Astrocyte of the hippocampus (primary cell): ENCODE measurements at regions not wholly inside any gene's neighbourhood (a gene's known extent, or its start where the extent isn't known, plus 50 kb on each side); places are given as distances from the start of the nearest gene placed in this dataset.
A peak's percentile ranks its signal among the peaks of the same experiment; 100 is the strongest.

Experiments
- DNase-seq: peaks from one replicate; pipeline ENCODE4 v3.0.0; 2011; ENCODE audit warnings: low read depth, low spot score

DNA sequence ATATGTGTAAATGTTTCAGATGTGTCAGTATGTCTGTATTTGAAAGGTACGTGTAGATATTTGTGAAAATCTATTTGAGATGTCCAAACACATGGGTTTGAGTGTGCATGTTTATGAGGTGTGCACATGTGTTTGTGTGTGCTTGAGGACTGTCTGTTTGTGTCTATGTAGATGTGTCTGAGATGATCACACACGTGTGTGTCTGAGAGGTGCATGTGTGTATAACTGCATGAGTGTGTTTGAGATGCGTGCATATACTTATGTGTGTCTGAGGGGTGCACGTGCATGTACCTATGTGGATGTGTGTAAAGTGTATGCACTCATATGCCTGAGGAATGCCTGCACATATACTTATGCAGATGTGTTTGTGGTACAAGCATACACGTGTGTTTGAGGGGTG, 584.4 kb downstream of the BUD13 start:
- DNase-seq: no peak

DNA sequence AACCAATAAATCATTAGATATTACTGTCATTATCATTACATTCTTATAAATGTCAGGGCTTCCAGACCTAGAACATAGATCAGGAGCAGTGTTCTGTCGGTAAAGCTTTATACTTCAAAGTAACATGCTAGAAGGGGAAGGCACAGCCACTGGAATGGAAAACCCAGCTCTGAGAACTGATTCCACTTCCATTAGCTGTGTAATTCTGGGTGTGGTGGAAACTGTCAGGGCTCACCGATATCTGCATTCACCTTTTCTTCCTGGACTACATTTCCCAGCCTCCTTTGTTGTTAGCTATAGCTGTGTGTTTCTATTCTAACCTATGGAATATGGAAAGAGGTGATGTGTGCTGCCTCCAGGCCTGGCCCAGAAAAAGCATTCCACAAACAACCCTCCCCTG, 585.8 kb downstream of the BUD13 start:
- DNase-seq: no peak

DNA sequence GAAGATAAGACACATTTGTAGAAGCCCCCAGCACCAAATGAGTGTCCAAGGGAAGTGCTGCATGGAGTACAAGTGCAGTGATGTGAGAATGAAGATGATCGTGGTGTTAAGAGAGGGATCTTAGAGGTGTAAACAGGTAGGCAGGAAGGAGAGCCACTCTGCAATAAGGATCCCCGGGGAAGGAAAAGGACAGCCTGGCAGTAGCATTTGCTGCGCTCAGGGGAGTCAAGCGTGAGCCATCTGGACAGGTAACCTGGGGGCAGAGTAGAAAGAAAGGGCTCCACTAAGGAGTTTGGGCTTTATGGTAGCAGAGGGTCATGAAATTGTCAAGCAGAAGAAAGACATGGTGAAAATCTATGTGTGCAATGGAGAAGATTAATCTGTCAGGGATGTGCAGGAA, 587.2 kb downstream of the BUD13 start:
- DNase-seq: no peak

DNA sequence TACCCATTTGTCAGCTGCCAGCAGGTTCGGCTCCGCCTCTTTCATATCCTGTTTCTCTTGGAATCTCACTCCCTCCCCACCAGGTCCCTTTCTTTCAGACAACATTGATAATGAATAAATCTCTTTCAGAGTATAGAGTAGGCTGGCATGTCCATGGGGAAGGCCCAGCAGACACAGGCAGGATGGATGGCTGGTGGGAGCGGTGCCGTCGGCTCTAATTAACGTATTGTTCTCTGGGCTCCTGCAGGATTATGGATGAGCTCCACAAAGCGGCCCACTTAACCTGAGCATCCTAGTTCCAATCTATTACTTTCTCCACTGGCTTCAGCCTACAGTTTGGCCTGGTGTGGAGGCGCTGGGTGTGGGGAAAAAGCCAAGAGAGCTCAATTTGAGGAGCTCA, 588.0 kb downstream of the BUD13 start:
- no peak for DNase-seq

DNA sequence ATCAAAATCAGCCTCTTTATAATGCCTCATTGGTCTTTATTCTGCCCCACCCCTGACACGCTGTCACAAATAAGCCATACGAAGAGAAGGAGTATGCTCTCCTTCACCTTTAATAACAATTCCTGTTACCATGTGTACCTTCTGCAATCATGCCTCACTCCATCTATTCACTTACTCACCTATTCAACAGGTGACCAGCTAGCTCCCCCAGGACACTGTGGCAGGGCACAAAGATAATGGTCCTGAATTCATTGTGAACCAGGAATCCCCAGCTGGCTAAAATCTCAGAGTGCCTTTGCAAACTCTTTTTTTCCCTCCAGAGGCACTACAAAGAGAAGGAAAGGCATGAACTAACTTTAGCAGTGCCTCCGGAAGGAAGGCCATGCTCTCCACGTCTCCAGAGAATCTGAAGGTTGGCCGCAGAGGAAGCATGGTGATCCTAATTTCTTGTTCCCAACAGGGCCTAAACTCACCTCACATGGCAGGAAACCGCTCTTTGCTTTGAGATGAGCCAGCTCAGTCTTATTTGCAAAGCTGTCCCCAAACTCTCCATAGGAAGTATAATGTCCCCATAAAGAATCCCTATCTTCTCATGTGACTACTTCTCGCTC, 590.3 kb downstream of the BUD13 start:
- no peak for DNase-seq

DNA sequence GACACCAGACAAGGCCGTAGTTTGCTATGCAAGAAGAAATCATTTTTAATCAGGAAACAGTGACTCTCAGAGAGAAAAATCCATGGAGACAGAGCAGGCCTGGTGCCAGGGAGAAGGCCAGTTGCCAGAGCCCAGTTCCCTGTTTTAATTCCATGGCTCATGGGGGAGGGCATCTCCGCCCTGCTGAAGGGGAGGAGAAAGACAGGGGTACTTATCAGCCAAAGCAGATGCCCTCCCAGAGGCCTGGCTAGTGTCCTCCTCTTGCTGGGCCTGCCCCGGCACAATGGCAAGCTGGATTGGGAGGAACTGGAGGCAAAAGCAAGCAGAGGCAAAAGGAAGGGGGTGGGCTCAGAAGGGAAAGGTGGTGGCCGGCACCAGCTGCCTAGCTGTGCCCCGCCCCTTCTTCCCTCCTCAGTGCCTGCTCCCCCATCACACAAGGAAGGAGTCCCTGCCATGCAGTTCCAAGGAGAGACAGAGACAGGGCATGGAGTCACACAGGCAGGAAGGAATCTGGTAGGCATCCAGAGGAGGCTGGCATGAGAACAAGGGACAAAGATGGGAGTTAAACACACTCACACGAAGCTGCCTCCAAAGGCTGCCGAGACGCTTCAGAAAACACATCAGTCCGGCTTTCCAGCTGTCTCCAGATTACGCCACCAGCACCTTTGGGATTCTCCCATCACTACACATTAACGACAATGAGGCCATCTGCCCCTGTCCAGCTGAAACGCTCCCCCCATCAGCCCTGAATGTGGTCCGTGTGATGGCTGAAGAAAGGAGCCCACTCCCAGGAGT, 591.8 kb downstream of the BUD13 start:
- peak; percentile 64 for DNase-seq

DNA sequence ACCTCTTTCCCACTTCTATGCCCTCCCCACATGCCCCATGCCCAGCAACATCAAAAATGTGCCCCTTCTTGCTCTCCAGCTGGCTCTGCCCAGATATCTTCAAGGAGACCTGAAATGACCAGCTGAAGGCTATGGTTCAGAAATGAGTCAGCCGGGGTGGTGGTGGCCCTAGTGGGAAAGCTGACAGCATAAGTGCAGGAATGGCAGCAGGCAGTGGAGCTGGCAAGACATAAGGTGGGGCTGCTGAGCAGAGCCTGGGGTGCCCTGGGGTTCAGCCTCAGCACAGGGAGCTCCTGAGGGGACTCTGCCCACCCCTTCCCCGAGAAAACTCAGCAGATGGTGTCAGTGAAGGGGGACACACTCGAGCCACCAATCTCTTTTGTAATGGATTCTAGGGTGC, 593.4 kb downstream of the BUD13 start:
- DNase-seq: no peak

DNA sequence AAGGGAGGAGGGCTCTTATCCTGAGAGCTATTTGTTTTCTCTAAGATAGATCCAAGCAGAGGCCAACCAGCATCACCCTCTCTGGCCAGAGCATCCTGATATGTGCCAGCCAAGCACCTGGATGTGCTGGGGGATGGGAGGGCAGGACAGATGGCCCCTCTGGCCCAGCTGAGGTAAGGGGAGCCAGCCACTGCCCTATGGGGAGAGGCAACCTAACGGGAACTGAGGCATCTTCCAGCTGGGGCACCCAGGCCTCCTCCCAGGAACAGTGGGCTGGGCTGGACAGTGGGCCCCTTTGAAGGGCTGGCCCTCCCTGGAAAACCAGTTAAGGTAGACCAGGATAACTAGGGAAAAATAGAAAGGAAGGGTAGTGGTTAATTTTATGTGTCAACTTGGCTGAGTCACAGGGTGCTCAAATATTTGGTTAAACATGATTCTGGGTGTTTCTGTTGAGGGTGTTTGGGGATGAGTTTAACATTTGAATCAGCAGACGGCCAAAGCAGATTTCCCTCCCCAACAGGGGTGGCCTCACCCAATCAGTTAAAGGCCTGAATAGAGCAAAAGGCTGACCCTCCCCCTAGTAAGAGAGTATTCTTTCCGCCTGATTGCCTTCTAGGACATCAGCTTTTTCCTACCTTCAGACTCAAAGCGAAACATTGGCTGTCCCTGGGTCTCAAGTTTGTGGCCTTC, 595.1 kb downstream of the BUD13 start:
- no peak for DNase-seq

DNA sequence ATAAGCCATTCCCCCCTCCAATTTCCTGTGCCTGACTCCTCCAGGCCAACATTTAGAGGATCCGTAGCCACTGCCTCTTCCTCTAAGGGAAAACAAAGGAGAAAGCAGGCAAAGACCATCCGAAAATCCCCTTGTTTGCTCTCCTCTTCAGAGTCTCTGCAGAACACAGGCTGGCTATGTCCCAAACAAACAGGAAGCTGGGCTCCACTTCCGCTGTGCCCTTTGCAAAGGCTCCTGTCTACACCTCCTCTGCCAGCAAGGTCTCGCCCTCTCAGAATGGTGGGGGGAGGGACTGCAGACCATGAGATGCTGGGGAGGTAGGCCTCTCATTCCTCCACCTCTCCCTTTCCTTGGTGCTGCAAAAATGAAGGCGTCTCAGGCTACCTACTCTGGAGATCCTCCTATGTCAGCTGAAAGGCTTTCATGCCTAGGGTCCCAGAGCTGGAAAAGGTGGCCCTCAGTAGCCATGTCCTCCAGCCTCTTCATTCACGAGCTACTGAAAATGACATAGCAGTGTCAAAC, 596.2 kb downstream of the BUD13 start:
- no peak for DNase-seq

DNA sequence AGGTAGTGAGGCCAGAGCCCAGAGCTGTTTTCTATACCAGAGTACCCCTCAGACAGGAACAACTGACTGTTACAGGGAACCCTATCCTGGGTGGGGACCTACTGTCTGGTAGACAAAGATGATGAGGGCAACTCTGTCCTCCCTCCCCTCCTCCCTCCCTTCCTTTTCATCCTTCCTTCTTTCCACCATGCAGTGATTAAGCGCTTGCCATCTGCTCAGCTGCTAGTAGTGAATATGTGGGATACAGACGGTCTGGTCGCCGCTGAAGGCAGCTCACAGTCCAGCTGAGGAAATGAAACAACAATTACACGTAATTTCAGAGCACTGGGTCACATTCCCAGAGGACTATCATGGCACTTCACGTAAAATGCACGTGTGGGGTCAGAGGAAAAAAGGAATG, 597.1 kb downstream of the BUD13 start:
- no peak for DNase-seq

DNA sequence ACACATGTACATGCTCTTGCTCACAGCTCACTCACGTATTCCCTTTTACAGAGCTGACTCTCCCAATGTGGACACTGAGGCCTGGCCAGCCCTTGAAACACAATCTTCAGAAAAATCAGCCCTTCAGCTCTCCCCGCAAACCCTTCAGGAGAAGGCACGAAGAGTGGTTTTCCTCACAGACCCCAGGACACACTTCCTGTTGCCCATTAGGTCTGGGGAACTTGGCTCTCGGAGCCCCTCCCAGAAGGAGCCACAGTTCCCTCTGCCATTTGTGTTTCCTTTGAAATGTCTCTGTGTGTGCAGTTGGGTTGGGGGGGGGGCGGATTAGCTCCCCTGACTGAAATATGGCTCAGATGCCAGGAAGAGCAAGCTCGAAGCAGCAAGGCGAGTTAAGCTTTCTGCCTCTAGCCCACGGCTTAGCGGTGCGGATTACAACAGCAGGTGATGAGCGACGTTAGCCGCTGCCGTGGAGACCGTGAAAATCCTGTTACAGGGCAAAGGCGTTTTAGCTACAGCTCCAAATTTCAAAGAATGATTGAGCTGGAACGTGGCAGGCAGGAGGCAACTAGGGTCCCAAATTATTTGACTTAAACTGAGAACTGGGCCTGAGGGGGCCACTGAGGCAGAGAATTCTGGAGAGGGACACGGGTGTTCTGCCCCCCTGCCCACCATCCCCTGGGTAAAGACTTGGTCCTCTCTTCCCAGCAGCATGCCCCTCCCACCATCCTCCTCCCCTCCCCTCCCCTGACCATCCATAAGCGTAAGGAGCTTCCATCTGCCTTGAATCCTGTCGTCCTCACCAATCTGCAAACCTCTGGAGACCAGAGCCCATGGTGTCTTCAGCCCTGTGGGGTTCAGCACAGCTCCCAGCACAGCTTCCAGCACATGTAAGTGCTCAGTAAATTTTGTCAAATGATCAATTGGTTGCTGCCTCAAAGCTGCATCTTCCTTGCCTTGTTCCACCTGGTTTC, 598.6 kb downstream of the BUD13 start:
- no peak for DNase-seq

DNA sequence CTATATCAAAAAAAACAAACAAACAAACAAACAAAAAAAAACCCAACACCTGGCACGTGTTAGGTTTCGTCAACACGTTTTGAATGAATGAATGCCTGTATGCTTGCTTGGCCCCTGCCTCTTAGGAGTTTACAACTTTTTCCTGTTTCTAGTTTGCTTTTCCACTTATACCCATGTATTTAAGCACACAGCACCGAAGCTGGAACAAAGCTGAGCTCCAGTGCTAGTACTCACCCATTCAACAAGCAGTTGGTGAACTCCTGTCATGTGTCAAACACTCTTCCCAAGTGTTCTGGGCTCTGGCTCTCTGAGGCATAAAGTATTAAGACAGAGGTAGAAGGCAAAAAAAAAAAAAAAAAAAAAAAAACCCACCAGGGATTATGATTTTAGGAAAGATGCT, 599.3 kb downstream of the BUD13 start:
- DNase-seq: no peak

DNA sequence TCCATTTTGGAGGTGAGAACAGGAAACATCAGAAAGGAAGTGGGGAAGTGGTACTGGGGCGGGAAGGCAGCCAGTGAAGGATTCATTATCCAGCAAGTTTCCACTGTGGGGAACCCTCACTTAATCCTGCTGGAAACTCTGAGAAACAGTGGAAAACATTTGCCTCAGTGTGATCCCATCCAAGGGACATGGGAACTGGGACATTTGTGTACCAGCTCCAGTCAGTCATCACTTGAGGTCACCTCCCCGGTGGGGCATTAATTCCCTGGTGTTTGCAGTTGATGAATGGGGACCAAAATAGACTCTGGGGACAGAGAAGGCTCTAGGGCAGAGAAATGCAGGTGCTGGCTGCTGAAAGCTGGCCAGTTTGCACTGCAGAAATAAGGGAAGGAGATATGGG, 599.9 kb downstream of the BUD13 start:
- no peak for DNase-seq

DNA sequence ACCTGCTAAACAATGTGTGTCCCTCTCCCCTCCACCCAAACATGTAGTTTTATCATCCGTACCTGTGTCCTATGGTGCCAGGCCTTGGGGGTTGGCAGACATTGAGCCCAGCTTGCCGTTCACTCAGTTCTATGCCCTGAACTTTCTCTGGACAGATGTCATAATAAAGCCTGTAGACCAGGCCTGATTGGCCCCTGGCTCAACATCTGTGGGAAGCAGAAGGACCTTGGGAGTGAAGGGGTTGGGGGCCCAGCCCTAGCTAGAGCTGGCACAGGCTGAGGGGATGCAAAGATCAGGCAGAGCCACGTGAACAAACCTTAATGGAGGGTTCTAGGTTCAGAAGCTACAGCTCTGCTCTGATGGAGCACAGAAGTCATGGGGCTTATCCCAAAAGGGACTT, 600.6 kb downstream of the BUD13 start:
- DNase-seq: no peak

DNA sequence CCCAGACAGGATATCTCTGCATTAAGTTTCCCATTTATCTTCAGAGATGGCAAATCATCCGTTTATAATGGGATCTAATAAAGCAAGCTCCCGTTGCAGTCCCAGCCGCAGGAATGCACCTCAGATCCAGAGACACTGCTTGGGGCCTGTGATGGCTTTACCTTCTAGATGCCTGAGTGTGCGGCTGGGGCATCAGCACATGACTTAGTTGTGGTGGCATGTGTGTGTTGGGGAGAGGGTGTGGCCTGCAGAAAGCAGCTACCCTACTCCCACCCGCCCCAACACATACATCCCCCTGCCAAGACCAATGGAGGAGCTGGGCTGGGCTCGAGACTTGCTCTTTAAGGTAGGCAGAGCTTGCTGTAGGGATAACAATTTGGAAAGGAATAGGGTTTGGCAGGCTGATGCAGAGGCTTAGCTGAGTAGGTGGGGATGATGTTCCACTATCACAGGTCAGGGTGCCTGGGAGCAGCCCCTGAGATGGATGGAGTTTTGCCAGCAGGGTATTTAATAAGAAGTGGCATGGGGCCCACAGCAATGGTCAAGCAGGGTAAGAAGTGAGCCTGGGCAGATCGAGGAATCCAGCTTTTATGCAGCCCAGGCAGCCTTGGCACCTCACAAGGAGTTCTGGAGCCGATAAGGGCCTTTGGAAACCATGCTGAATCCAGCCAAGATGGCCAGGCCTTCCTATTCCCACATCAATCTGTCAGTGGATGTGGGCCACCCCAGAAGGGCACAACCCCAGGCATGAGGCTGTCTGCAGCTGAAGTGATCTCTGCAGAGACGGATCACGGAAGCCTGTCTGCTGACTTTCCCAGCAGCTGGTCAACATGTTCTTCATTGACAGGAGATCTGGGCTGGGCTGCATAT, 601.3 kb downstream of the BUD13 start:
- no peak for DNase-seq

DNA sequence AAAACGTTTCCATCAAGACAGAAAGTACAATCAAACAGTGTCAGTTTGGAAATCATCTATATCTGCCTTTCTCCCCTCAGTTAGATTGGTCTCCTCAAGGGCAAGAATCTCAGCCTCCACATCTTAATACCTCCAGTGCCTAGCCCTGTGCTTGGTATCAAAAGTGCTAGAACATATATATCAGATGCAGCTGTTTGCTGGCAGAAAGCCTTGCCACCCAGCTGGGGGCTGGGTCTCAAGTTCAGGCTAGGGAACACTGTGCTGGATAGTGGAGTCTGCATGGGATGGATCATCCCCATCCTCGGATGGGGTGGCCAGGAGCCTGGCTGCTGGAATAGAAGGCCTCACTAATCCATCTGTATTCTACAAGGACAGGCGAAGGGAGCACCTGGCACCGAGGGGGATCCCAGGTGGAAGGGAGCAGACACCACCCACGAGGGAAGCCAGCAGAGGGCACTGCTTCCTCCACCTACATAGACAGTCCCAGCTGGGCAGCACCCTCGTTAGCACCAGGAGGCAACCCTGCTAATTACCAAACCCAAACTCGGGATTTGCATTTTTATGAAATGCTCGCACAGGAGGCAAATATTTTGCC, 602.2 kb downstream of the BUD13 start:
- no peak for DNase-seq

DNA sequence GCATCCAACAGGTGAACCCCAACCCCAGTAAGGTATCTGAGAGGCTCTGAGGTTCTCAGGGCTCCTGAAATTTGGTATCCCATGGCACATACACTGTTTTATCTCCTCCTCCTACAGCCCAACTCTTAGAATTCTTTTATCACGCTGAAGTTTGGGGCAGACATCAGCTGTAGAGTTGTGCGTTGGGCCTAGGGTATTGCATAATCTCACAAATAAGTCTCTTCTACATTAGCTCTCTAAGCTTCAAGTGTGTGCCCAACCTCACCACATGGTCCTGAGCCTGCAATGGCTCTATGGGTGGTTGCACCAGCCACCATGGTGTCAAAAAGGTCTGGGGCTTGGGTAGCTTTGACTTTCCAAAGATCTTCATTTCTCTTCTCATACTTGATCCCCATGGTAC, 603.0 kb downstream of the BUD13 start:
- no peak for DNase-seq

DNA sequence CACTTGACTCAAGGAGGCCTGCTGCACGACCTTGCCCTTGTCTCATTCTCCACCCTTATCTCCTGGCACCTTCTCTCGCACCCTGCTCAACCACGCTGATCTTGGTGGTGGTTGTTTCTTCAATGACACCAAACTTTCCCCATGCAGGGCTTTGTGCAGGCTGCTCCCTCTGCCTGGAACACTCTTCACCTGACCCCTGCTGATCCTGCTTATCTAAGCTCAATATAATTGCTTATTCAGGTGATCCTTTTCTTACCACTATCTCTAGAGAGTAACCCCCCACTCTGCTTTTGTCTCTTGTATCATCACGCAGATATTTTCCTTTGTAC, 604.4 kb downstream of the BUD13 start:
- no peak for DNase-seq

DNA sequence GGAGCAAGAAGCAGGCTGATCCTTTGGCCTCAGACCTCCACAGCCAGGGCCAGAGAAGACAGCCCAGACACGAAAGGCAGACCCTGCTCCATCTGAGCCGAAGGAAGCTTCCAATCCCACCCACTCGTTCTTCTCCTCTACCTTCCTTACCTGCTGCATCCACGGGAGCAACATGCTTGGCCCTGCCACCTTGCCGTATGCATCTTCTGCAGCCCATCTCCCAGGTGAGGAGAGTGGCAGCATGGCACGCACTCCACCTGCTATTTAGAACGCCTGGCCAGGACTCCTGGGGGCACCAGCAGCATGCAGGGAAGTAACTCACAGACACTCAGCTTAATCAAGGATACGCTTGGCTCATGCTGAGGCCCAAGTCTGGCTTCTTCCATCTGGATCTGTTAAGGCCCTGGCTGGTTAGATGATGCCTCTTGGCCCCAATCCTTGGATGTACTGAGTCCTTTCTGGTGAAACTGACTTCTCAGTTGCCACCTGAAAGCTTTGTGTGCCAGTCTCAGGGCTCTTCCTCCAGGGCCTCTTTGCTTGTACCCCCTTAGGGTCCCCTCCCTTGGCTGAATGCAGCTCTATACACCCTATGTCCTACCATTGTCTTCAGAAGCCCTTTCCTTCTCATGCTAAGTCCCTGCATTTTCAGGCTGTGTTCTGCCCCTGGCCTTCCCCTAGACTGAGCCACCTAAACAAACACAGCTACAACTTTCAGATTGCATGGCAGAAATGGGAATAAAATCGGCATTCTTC, 604.9 kb downstream of the BUD13 start:
- no peak for DNase-seq
